Muscle of arm (tissue), 1 donor: ENCODE measurements at regions not wholly inside any gene's neighbourhood (a gene's known extent, or its start where the extent isn't known, plus 50 kb on each side); places are given as distances from the start of the nearest gene placed in this dataset.
"Not testable (repeated sequence)": the region's sequence is repeated elsewhere in the genome, so short reads cannot be mapped to it uniquely, and the experiment has no call there.

Experiments
- DNase-seq: peaks from one replicate; pipeline ENCODE4 v3.0.0-alpha.2; 2013

DNA sequence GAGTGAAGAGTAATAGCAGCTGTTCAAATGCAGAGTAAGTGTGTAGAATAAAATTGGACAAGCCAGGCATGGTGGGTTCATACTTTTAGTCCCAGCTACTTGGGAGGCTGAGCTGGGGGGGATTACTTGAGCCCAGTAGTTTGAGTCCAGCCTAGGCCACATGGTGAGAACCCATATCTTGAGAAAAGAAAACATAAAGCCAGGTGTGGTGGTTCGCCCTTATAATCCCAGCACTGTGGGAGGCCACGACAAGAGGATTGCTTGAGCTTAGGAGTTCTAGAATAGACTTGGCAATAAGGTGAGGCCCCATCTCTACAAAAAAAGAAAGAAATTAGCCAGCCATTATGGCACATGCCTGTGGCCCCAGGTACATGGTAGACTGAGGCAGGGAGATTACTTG lies 1241.1 kb downstream of the UQCRFS1 start:
- DNase-seq, result no peak

DNA sequence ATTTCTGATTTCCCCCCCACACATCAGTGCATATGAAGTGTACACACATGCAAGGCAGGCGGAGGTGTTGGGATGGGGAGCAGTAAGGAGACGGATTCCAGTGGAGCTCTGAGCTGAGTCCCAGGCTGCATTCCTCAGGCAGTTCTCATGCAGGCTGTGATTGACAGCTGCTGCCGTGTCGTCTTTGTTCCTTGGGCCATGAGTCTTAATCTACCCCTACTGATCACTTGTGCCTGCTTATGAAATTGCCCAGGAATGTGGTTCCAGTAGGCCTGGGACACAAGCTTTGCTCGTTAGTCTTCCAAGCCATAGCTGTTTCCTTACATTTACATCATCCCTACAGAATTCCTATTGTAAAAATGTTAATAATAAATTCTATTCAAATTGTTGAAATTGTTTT lies 1241.9 kb downstream of the UQCRFS1 start:
- no peak for DNase-seq

DNA sequence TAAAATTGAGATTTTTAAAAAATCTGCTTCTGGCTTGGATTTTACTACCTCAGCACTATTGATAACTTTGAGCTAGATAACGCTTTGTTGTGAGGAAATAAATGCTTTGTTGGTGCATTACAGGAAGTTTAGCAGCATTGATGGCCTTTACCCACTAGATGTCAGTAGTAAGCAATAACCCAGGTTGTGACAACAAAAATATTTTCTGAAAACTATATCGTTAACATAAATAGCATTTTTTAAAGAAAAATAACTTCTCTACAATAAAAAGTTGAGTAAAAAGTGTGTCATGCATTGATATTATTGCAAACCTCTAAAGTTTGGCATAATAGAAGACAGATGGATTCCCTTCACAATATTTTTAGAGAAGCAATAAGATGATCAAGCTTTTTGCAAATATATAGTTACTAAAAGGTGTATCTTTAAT lies 1246.5 kb downstream of the UQCRFS1 start:
- peak; percentile 7 for DNase-seq

DNA sequence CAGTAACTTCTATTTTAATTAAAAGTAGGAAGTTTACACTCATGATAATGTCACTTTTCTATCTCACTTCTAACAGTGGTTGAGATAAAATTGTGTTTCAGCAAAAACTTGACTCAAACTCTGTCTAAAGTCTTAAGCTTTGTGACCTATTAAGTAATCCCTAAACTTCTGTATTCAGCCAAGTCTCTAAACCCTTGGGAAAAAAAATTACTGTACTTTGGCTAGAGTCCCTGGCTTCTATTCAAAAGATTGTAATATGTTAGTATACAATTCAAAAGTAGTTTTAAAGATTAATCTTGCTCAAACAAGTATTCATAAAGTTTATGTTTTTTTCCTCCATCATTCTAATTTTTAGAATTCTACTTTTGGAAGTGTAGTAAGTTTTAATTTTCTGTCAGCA lies 1248.8 kb downstream of the UQCRFS1 start:
- peak; percentile 15 for DNase-seq

DNA sequence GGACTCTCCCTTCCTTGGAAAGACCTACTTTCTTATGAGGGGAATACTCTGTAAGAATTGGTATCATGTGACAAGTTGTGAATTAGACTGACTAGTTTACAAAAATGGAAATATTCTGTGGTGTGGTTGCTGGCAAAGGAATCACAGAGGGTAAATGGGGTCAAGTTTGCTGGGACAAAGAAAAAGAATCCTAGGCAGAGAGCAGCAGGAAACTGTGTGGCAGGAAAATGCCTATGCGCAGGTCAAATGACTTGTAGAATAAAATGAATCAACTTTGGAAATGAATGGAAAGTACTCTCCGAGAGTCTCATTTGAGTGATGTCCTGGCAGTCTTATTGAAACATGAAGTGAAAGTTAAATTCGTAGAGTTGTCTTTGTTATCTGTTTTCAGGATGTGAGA lies 1250.7 kb downstream of the UQCRFS1 start:
- DNase-seq, result no peak

DNA sequence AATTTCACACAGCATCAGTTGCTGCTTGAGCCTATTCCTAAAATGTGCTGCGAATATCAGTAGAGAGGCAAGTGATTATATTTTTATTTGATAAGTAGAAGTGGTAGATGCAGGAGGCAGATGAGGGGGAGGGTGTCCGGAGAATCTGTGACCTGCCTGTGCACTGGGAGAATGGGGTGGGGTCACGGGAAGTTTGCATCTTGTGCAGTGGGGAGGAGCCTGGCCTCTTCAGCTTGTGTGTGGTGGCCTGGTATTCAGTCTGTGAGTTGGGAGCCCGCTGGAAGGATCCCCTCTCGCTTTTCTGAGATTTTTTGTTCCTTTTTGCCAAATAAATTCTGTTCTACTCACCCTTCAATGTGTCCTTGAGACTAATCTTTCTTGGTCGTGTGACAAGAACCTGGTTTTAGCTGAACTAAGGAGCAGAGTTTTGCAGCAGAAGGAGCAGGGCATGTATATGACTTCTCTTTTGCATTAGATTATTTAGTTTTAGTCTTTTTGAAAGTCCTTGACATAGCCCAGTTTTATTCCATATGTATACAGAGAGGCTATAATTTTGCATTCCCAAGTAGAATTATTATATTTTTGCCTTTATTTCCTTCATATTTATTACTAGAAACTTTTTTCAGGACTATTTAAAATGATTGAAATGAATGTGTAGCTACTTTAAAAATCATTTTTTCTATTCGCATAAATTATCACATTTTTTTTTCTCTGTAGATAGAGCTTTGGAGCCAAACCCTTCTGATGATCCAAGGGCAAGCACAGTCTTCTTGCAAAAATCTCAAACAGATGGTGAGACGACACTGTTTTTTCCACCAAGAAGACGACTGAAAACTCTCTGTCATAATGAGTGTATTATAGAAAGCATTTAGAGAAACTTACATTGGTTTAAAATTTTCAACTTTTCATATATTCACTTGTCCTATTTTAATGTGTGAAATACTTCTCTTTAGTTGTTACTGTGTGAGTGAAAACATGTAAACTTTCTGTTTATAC lies 1257.2 kb downstream of the UQCRFS1 start:
- no peak for DNase-seq

DNA sequence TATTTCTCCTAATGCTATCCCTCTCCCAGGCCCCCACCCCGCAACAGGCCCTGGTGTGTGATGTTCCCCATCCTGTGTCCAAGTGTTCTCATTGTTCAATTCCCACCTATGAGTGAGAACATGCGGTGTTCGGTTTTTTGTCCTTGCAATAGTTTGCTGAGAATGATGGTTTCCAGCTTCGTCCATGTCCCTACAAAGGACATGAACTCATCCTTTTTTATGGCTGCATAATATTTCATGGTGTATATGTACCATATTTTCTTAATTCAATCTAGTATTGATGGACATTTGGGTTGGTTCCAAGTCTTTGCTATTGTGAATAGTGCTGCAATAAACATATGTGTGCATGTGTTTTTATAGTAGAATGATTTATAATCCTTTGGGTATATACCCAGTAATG lies 1270.3 kb downstream of the UQCRFS1 start:
- DNase-seq, result not testable (repeated sequence)

DNA sequence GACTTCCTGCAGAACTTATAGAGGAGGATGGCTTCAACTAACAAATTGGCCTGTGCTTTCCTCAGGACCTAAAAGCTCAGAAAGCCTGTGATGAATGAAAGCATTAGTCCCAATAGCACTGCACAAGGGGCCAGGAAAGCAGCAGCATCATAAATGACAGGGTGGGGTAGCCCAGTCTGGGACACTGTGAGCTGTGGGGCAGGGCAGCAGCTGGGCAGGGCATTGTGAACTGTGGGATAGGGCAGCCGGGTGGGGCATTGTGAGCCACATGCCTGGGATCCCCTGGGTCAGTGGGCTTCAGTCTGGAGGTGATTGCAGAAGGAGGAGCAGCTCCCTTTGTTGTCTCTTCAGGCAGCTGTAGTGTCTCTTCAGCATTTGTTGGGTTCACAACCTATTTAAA lies 1276.8 kb downstream of the UQCRFS1 start:
- no peak for DNase-seq

DNA sequence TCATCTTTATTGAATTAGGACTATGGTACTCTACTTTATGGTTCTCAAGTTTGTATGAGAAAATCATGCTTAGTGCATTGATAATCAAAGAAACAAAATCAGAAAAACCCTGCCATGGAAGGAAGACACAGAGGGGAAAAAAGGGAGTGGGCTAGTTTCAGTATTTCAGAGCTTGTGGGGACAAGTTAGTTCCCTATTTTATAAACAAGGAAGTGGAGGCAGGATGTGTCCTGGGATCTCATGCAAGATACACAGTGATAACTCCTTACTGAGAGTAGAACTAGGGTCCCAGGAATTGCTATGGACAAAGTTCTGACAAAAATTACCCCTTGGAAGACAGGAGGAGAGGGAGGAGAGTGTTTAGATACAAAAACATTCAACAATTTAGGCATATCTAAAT lies 1277.3 kb downstream of the UQCRFS1 start:
- no peak for DNase-seq

DNA sequence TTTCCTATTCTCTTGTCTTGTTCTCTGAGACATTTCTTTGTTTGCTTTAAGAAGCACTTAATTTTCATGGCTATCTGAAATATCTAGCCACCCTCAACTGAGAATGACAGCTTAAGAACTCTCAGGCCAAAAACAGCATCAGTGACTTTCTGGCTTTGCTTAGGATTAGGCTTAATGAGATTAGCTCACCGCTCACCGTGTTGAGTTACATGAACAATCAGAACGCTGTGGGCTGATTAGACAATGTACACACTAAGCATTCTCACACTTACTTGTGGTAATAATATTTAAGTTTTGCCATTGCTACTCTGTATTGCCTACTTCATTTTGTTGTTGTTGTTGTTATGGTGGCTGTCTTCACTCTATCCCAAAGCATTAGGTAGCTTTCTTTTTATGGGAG lies 1283.6 kb downstream of the UQCRFS1 start:
- no peak for DNase-seq

DNA sequence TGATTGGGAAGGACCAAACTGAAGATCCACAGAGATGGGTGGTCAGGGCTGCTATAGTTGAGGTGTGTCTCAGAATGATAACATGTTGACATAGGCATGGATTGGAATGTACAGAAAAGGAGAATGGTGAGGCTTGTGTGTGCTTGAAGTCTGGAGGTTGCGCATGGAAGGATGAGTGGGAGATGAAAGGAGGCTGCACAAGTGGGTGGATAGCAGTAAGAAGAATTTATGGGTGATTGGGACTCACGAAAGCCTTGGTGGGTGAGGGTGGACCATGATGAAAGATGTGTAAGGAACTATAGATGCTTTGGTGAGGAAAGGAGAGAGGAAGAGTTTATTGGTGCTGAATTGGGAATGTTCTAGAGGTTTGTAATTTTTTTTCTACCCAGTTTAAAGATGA lies 1287.7 kb downstream of the UQCRFS1 start:
- DNase-seq, result no peak

DNA sequence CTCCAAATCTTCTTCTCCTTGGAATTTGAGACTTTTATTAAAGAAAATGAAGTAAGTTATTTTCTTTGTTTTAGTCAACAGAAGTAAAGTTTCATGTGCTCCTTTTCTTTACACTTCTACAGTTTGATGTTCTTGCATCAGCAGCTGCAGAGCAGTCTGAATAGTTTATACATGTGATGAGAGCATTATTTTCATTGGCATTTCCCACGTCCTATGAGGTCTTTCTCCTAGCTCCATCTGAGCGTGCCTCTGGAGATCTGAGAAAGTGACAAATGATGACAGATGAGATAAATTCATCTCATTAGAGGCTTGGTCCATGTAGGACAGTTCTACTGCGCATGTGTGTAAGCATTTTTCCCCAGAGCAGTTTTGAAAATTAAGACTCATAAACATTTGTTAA lies 1290.0 kb downstream of the UQCRFS1 start:
- no peak for DNase-seq

DNA sequence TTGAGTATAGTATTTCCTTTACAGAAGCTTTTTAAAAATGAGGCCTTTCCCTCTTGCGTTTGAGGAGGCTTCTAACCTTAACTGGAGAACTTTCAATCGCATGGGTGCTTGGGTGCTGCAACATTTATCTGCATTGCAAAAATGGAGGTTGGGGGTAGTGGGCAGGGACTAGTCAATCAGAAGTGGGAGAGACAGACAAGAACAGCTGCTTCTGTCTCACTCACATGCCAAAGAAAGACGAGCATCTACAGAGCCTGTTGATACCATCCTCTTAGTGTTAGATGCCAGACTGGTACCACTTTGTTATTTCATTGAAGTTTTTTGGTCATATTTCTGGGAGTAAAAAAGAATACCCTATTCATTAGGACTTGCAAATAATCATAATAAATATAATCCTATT lies 1292.2 kb downstream of the UQCRFS1 start:
- DNase-seq, result no peak

DNA sequence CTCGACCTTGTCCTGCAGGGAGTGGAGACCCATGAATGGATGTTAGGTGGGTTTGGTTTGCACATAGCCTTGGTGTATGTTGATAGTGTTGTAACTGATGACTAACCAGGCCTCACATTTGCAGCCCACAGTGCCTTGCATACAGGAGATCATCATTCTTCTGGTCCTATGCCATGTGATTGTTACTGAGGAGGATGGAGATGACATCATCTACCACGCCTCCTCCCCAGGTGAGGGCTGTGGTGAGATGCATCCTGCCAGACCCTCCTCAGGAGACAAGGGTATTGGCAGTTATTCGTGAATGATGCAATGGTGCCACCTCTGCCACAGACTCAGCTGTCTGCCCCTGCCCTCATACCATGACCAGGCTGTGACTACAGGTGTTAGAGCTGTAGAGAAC lies 1294.1 kb downstream of the UQCRFS1 start:
- no peak for DNase-seq

DNA sequence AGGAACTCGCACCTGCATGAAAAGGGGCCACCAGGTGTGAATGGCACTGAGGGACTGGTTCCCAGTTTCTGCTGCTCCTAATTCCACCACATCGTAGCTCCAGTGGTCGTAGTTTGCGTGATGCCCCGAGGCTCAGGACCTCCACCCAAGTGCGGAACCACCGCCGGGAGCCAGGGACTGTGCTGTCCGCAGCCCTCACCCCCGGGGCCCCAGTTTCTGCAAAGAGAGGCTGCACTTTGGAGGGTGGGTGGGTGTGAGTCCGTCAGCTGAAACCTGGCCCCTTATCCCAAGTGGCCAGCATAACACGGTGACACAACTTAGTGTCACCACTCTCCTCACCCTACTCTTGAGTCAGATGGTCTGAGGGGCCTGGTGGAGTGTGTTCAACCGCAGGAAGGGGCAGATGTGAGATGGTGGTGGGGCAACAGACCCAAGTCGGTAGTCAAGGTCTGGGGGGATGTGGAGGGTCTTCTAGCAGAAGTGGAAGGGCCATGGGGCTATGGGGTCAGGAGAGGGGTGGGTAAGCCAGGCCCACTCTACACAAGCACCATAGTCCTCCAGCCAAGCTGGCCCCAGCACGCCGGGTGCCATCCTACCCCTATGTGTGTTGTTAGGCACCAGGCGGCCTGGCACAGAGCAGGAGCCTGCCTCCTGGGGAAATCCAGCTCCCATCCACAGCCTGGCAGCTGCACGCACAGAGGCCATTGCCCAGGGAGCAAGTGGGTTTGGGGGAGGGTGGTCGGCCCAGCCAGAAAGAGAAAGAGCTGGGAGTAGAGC lies 1301.6 kb downstream of the UQCRFS1 start:
- no peak for DNase-seq

DNA sequence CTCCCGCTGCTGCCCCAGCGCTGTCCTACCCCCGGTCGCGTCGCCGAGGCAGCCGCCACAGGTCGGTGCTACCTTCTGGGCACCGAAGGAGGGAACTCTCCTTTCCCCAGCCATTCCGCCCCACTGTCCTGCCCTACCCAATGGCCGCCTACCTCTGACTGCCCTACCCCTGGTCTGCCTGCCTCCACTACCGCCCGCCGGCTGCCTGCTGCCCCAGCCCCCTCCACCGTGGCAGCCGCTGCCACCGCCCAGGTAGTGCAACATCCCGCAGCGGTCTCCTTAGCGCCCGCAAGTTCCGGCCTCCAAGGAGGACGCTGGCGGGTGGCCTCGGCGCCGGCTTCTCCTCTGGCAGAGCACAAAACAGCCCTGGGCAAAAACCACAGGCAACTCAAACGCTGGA lies 1303.1 kb downstream of the UQCRFS1 start:
- no peak for DNase-seq

DNA sequence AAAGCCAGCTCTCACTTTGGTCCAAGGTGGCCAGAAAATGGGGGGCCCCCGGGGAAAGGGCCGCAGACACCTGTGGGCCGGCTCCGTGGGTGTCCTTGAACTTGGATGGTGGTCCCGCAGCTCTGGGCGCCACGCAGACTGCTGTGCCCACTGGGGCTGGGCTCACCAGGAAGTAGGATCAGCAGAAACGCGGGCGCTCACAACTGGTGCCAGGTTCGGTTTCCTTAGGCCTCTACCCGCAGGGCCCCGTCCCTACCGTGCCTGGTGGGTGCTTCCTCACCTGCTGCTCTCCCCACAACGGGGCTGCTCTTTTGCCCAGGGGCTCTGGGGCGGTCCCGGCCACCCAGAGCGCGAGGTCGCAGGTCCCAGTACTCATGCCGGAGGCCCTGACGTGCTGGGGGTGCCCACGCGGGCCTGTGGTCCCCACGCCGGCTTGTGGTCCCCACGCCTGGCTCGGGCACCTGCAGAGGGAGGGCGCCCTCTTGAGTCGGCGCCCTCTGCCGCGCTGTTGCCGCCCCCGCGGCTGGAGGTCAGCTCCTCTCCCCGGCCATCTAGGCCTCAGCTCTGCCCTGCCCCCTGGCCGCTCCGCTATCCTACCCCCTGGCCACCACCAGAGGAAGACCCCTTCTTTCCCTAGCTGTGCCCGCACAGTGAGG lies 1303.6 kb downstream of the UQCRFS1 start:
- no peak for DNase-seq

DNA sequence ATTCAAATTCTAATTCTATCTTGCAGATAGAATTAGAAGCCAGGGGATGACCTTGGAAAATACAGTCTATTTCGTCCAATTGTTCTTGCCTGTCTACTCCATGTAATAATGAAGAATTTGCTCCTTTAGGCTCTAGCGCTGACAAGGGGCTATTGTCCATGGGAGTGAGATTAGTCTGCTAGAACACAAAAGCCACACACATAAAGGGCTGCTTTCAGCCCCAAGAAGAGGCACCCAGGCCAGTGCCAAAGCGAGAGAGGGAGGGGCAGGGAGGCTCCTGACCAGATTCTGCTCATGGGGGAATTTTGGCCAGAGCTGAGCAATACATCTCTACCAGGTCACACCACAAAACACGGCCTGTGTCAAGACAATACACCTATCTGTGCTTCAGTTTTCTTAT lies 1306.9 kb downstream of the UQCRFS1 start:
- DNase-seq, result no peak

DNA sequence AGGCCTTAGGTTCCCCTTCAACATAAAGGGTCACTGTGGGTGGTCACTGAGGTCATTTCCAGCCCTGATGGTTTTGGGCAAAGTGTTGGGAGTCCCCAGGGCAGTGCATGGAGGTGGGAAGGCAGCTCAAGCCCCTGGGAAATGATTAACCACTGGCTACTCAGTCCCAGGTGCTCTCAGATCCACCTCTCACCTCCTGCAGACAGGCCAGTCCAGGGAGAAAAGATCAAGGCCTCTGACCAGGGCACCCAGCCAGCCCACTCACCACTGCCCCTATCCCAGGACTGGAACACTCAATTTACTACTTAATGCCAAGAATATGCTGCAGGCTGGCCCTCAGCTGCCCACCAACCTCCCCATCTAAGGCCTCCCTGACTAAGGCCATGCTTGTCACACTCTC lies 1307.9 kb downstream of the UQCRFS1 start:
- no peak for DNase-seq

DNA sequence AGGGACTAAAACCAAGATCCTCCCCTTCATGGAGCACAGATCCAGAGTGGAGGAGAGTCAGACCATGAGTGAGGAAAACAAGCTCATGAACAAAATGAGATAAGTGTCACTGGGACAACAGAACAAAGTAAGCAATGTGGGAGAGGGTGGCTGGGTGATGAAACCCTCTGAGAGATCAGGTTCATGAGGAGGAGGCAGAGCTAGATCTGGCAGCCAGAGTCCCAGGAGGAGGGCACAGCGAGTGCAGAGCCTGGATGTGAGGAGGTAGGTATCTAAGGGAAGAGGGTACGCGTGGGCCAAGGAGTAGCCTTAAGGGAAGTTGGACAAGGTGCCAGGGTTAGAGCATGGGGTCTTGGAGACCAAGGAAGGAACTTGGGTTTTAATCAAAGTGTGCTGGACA lies 1311.9 kb downstream of the UQCRFS1 start:
- DNase-seq, result no peak

DNA sequence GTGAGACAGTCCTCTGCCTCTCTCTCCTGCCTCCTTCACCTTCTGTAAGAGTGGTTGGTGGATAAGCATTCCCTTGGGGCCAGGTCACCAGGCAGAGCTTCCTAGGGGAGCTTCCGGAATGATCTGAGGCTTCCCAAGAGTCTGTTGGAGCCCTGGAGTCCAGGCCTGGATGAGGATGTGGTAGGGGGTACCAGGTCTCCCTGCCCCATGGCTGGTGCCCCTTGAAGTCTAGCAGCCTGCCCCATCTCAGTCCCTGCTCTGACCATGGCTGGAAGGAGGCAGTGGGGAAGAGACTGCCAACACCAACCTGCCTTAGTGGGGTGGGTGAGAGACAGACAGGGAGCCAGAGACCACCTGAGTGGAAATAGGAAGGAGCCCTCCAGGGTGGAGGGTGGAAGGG lies 1316.9 kb downstream of the UQCRFS1 start:
- DNase-seq, result no peak
